Thoracic aorta (tissue), 2 donors: ENCODE measurements at regions not wholly inside any gene's neighbourhood (a gene's known extent, or its start where the extent isn't known, plus 50 kb on each side); places are given as distances from the start of the nearest gene placed in this dataset.

Experiments
- ATAC-seq: fragments of 150-250 bp; one replicate; pipeline ENCODE4 v1.8.0; 2017; ENCODE audit warnings: low read depth; ENCODE audit not compliant: insufficient number of reproducible peaks, low FRiP score
- DNase-seq: peaks from one replicate; pipeline ENCODE4 v3.0.0-alpha.2; 2020; ENCODE audit warnings: low spot score
- H3K27ac ChIP-seq, 2 donors: fragments of 200-600 bp; sonication (generic); 1 replicate in 1 of 2; 2 replicates in 1 of 2; pipeline ENCODE4 v1.5.1; 2016; ENCODE audit warnings: mild to moderate bottlenecking in 2 of 2, moderate library complexity in 2 of 2
- H3K27me3 ChIP-seq: fragments of 200-600 bp; sonication (generic); replicated peaks from 2 replicates; pipeline ENCODE4 v1.6.0; 2016; ENCODE audit warnings: mild to moderate bottlenecking; ENCODE audit not compliant: insufficient read depth
- H3K36me3 ChIP-seq: fragments of 200-600 bp; sonication (generic); one replicate; pipeline ENCODE4 v1.5.1; 2016
- H3K4me1 ChIP-seq, 2 donors: fragments of 200-600 bp; sonication (generic); 1 replicate in 1 of 2; 2 replicates in 1 of 2; pipeline versions ENCODE4 v1.5.1 to v1.6.0; 2016; ENCODE audit warnings: low read depth in 2 of 2, mild to moderate bottlenecking in 1 of 2; ENCODE audit not compliant: control insufficient read depth in 1 of 2
- H3K4me3 ChIP-seq: fragments of 200-600 bp; sonication (generic); 2 replicates; pipeline ENCODE4 v1.5.1; 2016; ENCODE audit warnings: mild to moderate bottlenecking
- H3K9me3 ChIP-seq: fragments of 200-600 bp; sonication (generic); 2 replicates; pipeline ENCODE4 v1.5.1; 2016
- CTCF ChIP-seq: fragments of 200-600 bp; sonication (generic); IDR thresholded peaks from one replicate; pipeline ENCODE4 v1.5.1; 2019; ENCODE audit warnings: antibody characterized with exemption

- no peaks in the 10 kb centered on the region for H3K4me1 ChIP-seq
- no peaks in the 10 kb centered on the region for H3K9me3 ChIP-seq
- no peak for ATAC-seq
- no peaks in the 10 kb centered on the region for H3K27me3 ChIP-seq
- TF ChIP-seq CTCF = no peak
- no peaks in the 10 kb centered on the region for H3K36me3 ChIP-seq
- H3K27ac ChIP-seq = no peak overlapping the region
- DNase-seq = no peak
- H3K4me3 ChIP-seq = no peak overlapping the region
Observed at GRCh38 chr11:80350541-80350940, 909.7 kb upstream of the TENM4 start.

- H3K4me3 ChIP-seq = no peak overlapping the region
- no peak overlapping the region for H3K27ac ChIP-seq
- no peak for DNase-seq
- H3K36me3 ChIP-seq = no peaks in the 10 kb centered on the region
- H3K9me3 ChIP-seq = no peaks in the 10 kb centered on the region
- no peaks in the 10 kb centered on the region for H3K4me1 ChIP-seq
- no peak for TF ChIP-seq CTCF
- H3K27me3 ChIP-seq = no peaks in the 10 kb centered on the region
- no peak for ATAC-seq
Observed at GRCh38 chr11:80349997-80350396, 909.2 kb upstream of the TENM4 start.

GRCh38 chr11:80346353-80347059, 905.7 kb upstream of the TENM4 start:
- Histone ChIP-seq H3K27ac (no peak overlapping the region), H3K4me1 (no peaks in the 10 kb centered on the region), H3K4me3 (no peak overlapping the region), H3K9me3 (no peaks in the 10 kb centered on the region), H3K36me3 (no peaks in the 10 kb centered on the region), H3K27me3 (no peaks in the 10 kb centered on the region)
- DNase-seq (no peak), ATAC-seq (no peak)
- TF ChIP-seq CTCF = no peak

GRCh38 chr11:80343436-80343835, 902.6 kb upstream of the TENM4 start:
- DNase-seq = no peak
- ATAC-seq = no peak

GRCh38 chr11:80338231-80338630, 897.4 kb upstream of the TENM4 start:
- Histone ChIP-seq H3K4me3 (no peak overlapping the region), H3K27ac (no peak overlapping the region), H3K36me3 (no peaks in the 10 kb centered on the region), H3K4me1 (no peaks in the 10 kb centered on the region), H3K9me3 (no peaks in the 10 kb centered on the region), H3K27me3 (no peaks in the 10 kb centered on the region)
- DNase-seq = no peak
- no peak for TF ChIP-seq CTCF
- ATAC-seq = no peak

More at GRCh38 chr11:80343436-80343835, 902.6 kb upstream of the TENM4 start:
- TF ChIP-seq CTCF = no peak
- Histone ChIP-seq H3K4me1 (no peaks in the 10 kb centered on the region), H3K36me3 (no peaks in the 10 kb centered on the region), H3K27me3 (no peaks in the 10 kb centered on the region), H3K9me3 (no peaks in the 10 kb centered on the region), H3K27ac (no peak overlapping the region), H3K4me3 (no peak overlapping the region)
